ENCODE measurements at regions not wholly inside any gene's neighbourhood (a gene's known extent, or its start where the extent isn't known, plus 50 kb on each side); places are given as distances from the start of the nearest gene placed in this dataset.
"Not testable (repeated sequence)": the region's sequence is repeated elsewhere in the genome, so short reads cannot be mapped to it uniquely, and the experiment has no call there.

GRCh38 chr20:40860487-40860902 is 168.1 kb upstream of the TOP1 start:
- DNase-seq: no peak

GRCh38 chr20:40861427-40862008 is 167.1 kb upstream of the TOP1 start:
- DNase-seq: no peak

GRCh38 chr20:40863355-40863919 is 165.2 kb upstream of the TOP1 start:
- DNase-seq: no peak

- no peak for DNase-seq
Measured at GRCh38 chr20:40864470-40864869, 164.2 kb upstream of the TOP1 start.

DNA sequence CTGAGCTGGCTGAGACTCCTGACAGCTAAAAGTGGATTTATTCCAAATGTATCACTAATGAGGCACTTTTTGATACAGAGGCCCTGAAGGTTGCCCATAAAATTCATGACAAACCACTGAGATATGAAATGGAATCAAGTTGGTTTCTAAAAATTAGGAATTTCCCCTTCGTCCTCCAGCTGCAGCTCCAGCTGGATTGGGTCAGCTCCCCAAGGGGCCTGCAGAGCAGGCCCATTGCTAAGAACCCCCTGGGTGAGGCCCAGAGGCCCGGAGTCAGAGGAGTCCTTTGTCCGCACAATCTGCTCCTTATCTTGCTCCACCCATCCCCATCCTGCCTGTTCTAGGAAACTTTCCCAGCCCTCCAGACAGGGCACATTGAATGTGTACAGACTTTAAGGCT is 163.5 kb upstream of the TOP1 start:
- DNase-seq: no peak

GRCh38 chr20:40866056-40866455 is 162.6 kb upstream of the TOP1 start:
- DNase-seq: no peak

DNA sequence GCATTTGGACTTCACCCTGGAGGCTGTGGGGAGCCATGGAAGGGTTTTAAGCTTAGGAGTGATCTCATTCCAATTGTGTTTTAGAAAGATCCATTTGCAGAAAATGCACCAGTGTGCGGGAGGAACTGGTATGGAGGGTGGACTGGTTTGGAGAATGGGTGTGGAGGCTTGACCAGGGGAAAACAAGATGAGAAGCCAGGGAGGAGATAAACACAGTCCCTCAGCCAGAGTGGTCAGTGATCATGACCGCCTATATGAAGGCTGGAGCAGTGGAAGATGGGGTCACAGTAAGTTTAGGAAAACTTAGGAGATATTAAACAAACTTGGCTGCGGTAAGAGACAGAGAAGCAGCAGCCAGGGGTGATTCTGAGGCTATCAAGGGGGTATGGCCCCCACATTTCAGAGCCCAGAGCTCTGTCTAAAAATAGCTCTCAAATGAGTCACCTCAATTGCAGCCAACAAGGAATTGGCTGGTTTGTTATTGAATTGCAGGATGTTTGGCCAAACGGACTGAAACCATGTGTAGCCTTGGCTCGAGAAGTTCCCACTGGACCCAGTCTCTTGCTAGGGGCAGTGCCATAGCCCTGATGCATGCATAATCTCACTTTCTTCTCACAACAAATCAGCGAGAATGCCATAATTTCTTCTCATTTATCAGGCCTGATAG is 159.9 kb upstream of the TOP1 start:
- DNase-seq: no peak

GRCh38 chr20:40869218-40870147 is 159.1 kb upstream of the TOP1 start:
- no peak for DNase-seq

- DNase-seq: no peak
Measured at GRCh38 chr20:40875116-40876085, 153.2 kb upstream of the TOP1 start.

GRCh38 chr20:40878099-40878498 is 150.5 kb upstream of the TOP1 start:
- DNase-seq: not testable (repeated sequence)

- DNase-seq: no peak
Measured at GRCh38 chr20:40880063-40880728, 148.4 kb upstream of the TOP1 start.

DNA sequence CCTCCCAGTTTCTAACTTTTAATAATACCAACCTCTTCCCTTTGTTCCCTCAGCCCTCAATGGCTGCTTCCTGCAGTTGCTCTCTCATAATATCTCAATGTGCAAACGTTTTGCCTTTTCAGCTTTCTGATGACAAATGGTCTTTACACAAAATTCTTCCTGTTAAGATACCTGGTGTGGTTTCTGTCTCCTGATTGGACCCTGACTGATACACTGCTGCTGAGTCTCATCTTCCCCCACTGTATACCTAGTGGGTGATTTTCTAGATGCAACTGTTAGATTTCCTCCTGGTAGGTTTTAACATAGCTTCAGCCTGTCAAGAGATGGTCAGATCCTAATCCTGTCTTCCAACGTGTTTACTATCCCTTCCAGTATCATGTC is 147.9 kb upstream of the TOP1 start:
- DNase-seq: no peak

GRCh38 chr20:40882152-40882551 is 146.5 kb upstream of the TOP1 start:
- no peak for DNase-seq

DNA sequence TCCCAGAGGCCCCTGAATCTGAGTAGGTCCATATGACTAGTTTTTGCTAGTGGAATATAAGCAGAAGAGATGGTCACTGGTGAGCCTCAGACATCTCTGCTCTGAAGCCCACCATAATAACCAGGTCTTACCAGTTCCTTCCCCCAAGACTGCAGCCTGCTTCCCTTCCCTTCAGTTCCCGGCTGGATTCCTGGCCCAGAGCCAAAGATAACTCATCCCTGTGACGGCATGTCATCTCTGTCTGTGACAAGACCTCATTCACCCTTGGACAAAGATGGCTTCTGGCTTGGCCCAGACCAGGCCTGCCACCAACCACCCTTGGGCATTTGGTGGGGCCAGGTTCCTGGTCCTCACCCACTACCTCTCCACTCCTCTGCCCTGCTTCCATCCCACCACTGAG is 145.5 kb upstream of the TOP1 start:
- DNase-seq: no peak

DNA sequence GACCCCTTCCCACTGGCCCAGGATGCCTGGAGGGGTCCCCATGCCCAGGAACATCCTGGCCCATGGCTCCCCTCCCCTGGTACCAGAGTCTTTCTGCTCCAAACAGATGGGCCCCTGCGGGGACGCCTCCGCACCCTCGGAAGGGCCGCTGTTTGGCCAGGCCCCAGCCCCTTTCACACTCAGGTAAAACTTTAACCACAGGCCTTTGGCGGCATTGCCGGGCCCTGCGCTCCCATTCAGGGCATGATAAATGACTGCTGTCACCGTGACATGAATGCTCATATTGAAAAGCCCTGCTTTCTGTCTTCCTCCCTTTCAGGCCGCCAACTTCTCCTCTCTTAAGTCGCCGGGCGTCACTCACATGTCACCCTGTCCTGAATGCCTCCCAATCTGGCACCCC is 141.5 kb upstream of the TOP1 start:
- no peak for DNase-seq

DNA sequence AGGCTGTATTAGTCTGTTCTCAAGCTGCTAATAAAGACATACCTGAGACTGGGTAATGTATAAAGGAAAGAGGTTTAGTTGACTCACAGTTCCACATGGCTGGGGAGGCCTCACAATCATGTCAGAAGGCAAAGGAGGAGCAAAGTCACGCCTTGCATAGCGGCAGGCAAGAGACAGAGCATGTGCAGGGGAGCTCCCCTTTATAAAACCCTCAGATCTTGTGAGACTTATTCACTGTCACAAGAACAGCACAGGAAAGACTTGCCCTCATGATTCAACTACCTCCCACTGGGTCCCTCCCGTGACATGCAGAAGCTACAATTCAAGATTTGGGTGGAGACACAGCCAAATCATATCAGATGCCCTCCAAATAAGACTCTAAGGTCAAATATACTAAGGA is 139.4 kb upstream of the TOP1 start:
- not testable (repeated sequence) for DNase-seq

DNA sequence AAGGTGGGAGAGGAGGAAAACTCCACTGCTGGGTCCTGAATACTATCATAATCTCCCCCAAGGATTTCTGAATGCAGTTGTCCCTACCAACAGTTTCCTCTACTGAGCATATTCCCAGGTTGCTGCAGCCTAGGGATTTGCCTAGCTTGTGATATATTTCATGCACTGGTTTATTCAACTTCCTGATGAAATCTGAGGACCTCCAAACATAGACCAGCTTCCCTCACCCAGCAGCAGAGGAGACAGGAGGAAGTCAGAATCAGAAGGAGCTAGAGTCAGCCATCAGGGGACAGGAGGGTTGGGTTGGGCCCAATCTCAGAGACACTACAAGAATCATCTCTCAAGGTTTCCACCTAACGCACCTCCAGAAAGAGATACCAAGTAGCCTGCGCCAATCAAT is 138.4 kb upstream of the TOP1 start:
- DNase-seq: no peak

DNA sequence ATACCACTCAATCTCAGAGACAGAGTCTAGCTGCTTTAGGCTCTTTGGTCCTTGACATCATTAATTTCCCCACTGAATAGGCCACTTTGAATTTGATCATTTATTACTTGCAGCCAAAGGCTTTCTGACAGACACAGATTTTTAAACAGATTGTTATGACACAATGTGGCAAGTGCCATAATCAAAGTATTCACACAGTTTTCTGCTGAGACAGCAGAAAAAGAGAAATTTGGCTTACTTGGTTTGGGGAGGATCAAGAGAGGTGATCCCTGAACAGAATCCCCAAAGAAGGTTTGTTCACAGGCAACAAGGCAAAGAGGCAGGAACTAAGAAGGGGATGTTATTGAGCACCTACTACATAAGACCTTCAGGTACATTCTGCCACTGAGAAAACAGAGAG is 138.0 kb upstream of the TOP1 start:
- no peak for DNase-seq

DNA sequence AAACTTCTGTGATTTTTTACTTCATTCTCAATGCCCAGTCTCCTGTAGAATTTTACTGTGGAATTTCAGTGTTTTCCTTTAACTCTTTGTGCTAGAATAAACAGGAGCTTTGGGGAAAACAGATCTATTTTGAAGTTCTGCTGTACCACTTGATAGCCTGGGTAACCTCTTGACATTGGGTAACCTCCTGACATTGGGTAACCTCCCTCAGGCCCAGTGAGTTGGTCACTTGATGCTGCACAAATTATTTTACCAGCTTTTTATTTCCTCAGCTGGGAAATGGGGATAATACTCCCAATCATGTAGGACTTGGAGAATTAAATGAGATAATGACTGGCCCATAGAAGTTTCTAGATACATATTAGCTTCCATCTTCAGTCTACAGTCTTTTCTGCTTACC is 137.3 kb upstream of the TOP1 start:
- DNase-seq: no peak

- DNase-seq: no peak
Measured at GRCh38 chr20:40892642-40893041, 136.0 kb upstream of the TOP1 start.

DNA sequence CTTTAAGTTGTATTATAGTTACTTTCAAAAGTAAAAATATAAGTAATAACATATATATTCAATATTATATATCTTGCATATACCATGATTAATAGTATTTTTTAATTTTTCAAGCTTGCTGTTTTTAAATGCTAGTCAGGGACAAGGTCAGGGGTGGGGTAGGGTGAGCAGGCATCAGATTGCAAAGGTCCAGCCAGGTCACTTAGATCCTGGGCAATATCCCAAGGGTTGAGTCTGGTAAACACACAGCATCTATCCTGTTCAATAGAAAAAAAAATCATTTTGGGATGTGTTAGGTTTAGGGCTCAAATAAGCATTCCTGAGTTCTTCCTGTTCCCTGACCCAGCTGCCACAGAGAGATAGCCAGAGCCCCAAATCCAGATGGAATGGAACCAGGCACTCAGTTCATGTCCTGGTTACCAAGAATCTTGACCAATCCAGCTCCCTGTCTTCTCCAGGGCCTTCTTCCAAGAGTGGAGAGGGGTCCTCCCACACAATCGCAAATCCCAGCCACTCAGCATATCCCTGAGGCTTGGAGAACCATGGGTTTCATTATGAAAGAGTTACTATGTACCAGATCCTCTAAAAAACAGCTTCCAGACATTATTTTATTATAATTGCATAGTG is 134.9 kb upstream of the TOP1 start:
- no peak for DNase-seq

Data from NCI-H2029 treated with DMSO at 0.1 percent for 48 hours (cell line).